HUDEP-2 (cell line): ENCODE measurements at regions not wholly inside any gene's neighbourhood (a gene's known extent, or its start where the extent isn't known, plus 50 kb on each side); places are given as distances from the start of the nearest gene placed in this dataset.
"Not testable (repeated sequence)": the region's sequence is repeated elsewhere in the genome, so short reads cannot be mapped to it uniquely, and the experiment has no call there.

Experiments
- DNase-seq, 76 experiments: peaks; one replicate each; lab custom pipeline; 2025; ENCODE audit not compliant: unreplicated experiment in 76 of 76; lab: John Stamatoyannopoulos, UW

- DNase-seq, result not testable (repeated sequence)
Measured at GRCh38 chr5:176048671-176049070, 80.6 kb upstream of the THOC3 start.

DNA sequence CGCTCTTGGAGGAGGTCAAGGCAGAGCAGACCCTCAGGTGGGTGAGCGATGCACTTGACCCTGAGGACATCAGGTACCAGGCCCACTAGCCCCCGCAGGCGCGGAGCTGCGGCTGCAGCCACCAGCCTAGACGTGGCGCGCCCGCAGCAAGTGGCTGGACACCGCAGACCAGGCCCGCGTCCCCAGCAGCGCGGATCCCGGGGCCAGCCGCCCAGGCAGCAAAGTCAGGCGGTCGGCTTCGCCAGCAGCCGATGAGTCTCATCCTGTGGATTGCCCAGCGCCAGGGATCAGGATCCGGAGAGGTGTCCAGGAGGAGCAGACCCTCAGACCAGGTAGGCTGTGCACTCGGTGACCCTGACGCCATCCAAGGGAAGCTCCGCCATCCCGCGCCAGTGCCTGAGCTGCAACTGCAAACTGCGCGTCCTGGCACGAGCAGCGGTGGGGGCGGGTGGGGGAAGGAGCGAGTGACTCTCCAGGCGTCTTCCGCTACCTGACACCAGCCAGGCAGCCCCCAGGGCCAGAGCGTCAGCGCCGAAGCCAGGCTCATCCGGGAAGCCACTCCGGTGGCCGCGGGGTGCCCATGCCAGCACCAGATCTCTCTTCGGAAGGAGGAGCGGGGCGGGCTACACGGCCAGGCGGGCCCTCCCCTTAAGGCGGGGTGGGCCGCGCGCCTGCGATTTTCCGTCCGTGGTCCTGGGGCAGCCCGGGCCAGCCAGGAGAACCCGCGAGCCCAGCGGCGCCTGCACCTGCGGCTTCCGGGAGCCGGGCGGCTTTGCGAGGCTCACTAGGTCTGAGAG lies 92.6 kb upstream of the THOC3 start:
- not testable (repeated sequence) for DNase-seq

- DNase-seq, result not testable (repeated sequence)
Measured at GRCh38 chr5:176061269-176061622, 93.1 kb upstream of the THOC3 start.

GRCh38 chr5:176061660-176062059 lies 93.5 kb upstream of the THOC3 start:
- not testable (repeated sequence) for DNase-seq

GRCh38 chr5:176066262-176066945 lies 98.3 kb upstream of the THOC3 start:
- DNase-seq, result not testable (repeated sequence)

- not testable (repeated sequence) for DNase-seq
Measured at GRCh38 chr5:176067162-176067561, 99.0 kb upstream of the THOC3 start.

DNA sequence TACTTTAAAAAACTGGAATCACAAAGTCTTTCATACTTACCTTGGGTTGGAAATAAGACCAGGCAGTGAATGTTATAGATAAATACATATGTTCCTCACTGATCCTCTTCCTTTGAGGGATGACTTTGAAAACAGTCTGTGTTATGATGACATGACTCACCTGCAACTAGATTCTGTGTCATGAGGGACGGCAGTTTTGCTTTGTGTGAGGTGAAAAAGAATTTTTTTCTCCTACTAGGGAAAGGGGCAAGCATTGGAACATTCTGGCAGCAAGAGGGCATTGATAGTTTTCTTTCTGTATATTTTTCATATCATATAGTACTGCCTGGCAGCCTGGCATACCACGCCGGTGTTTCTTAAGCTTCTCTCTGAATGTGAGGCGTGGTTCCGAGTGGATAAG lies 99.8 kb upstream of the THOC3 start:
- not testable (repeated sequence) for DNase-seq

- not testable (repeated sequence) for DNase-seq
Measured at GRCh38 chr5:176073996-176074571, 106.0 kb upstream of the THOC3 start.

- not testable (repeated sequence) for DNase-seq
Measured at GRCh38 chr5:176083717-176084116, 115.6 kb upstream of the THOC3 start.

GRCh38 chr5:176103083-176103482 lies 135.0 kb upstream of the THOC3 start:
- DNase-seq, result not testable (repeated sequence)

DNA sequence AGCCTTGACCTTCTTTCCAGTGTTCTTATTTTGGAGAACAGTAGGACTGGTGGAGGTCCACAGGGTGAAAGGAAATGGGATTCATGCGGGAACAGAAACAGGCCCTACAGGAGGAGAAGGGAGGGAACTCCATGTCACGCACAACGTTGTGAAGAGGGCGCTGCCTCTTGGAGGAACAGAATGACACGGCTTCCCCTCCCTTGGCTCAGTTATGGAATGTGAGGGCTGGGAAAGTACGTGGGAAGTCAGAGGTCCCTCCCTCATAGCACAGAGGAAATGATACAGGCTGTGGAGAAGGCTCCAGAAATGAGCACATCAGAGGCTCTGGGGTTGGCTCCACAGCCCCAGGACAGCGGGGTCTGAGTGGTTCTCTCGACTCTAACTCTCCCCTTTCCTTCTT lies 125.3 kb upstream of the SIMC1 start:
- not testable (repeated sequence) for DNase-seq

- DNase-seq, result not testable (repeated sequence)
Measured at GRCh38 chr5:176113673-176114335, 124.4 kb upstream of the SIMC1 start.

GRCh38 chr5:176114825-176115224 lies 123.4 kb upstream of the SIMC1 start:
- not testable (repeated sequence) for DNase-seq

- not testable (repeated sequence) for DNase-seq
Measured at GRCh38 chr5:176117699-176118238, 120.5 kb upstream of the SIMC1 start.

DNA sequence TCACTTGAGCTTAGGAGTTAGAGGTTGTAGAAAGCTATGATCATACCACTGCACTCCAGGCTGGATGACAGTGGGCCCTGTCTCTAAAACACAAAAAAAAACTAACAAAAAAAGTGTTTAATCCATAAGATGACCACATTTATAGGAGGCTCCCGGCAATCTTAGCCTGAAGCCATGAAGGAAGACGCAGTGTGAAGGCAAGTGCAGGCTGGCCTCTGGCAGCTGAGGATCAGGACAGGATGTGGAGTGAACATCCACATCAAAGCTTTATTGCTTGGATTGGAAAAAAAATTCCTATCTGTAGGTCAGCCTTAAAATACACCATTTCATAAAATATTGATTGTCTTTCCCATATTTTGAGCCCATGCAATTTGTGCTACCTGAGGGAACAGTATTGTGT lies 115.9 kb upstream of the SIMC1 start:
- DNase-seq, result not testable (repeated sequence)

DNA sequence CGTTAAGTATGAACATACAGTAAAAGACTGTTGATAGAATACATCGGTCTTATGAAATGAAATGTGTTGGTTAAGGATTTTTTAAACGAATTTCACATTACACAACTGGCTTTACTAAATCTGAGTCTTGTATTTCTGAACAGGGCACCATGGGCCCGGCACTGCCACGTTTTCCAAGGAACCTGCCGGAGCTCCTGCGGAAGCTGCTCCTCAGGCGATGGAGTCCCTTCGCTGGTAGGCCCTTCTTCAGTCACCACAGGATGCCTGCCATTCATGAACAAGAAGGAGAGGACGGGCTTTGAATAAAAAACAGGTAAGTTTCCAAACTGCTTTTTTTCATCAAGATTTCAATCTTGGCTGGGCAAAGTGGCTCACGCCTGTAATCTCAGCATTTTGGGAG lies 114.1 kb upstream of the SIMC1 start:
- not testable (repeated sequence) for DNase-seq

- no peak for DNase-seq
Measured at GRCh38 chr5:176131771-176132170, 106.5 kb upstream of the SIMC1 start.

DNA sequence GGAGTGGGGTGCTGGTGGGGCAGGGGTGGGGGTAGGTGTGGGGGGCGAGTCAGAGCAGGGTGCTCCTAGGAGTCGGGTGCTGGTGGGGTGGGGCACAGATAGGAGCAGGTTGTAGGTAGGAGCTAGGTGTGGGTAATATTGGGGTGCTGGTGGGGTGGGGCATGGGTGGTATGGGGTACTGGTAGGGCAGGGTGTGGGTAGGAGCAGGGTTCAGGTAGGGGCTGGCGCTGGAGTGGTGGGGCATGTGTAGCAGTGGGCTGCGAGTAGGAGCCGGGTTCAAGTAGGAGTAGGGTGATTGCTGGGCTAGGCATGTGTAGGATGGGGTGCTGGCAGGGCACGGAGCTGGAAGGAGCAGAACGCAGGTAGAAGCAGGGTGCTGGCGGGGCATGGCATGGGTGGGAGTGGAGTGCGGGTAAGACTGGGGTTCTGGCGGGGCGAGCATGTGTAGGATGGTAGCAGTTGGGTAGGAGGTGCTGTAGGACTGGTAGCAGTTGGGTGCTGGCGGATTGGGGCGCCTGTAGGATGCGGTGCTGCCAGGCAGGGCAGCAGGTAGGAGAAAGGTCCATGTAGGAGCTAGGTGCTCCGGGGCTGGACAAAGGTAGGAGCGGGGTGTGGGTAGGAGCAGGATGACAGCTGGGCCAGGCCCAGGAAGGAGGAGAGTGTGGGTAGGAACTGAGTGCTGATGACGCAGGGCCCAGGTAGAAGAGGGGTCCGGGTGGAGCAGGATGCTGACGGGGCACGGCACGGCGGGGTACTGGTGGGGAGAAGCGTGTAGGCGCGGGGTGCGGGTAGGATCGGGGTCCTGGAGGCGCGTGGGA lies 105.5 kb upstream of the SIMC1 start:
- no peak for DNase-seq

DNA sequence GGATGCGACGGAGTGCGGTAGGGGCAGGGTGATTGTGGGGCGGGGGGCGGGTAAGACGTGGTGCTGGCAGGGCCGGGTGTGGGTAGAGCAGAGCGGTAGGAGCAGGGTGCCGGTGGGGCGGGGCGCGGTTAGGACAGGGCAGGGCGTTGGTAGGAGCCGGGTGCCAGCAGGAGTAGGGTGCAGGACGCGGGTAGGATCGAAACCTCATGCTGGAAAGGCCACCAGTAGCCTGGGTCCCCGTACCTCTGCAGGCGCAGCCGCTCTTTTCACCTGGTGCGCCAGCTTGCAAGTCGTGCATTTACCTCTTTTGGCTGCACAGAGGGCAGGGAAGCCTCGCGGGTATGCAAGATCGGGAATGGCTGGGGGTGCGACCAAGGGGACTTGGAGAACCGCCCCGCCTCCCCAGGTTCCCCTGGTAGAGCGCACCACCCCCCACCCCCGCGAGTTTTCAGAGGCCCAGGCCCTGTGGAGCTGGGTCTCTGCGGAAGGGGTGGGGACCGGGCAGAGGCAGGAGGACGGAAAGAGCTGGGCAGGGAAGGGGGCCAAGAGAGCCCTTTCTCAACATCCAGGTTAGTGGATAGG lies 104.8 kb upstream of the SIMC1 start:
- DNase-seq, result no peak

- no peak for DNase-seq
Measured at GRCh38 chr5:176133877-176134276, 104.3 kb upstream of the SIMC1 start.
